ENCODE measurements at regions not wholly inside any gene's neighbourhood (a gene's known extent, or its start where the extent isn't known, plus 50 kb on each side); places are given as distances from the start of the nearest gene placed in this dataset.

DNA sequence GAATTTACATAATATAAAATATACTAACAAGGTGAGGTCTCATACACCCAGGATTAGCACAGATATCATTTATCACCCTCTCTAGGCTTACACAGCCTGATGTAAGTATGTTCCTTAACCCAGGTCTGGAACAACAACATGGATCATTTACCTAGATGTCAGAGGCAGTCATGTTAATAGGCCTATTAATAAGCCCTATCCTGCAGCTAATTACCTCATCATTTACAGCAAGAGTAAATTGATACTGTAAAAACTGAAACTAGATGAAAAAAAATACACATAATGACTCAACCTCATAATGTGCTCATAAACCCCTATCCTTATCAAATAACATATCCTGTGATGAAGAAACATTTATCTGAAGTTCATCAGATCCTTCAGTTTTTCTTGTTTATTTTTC lies 334.3 kb upstream of the MANEA start:
- Histone ChIP-seq H3K27ac (ENCODE audit: low read length) (no peak overlapping the region), H3K9ac (ENCODE audit: low read length) (no peak overlapping the region), H2AFZ (ENCODE audit: low read depth, low read length) (no peak overlapping the region), H3K36me3 (replicated peaks; ENCODE audit: low read depth, low read length) (no peaks in the 10 kb centered on the region), H3K4me1 (ENCODE audit: low read length) (no peaks in the 10 kb centered on the region), H3K79me2 (ENCODE audit: low read length) (no peaks in the 10 kb centered on the region), H3K4me2 (ENCODE audit: low read length) (no peak overlapping the region), H3K27me3 (ENCODE audit: low read depth, low read length) (no peaks in the 10 kb centered on the region), H4K20me1 (ENCODE audit: insufficient read depth, low read length) (no peaks in the 10 kb centered on the region), H3K4me3 (ENCODE audit: low read length) (no peak overlapping the region), H3K9me3 (ENCODE audit: insufficient read depth, low read length) (no peaks in the 10 kb centered on the region)
- no peak for TF ChIP-seq EZH2phosphoT487 (IDR thresholded peaks at IDR 0.05; ENCODE audit: low read depth)
- TF ChIP-seq, protein P1, sequence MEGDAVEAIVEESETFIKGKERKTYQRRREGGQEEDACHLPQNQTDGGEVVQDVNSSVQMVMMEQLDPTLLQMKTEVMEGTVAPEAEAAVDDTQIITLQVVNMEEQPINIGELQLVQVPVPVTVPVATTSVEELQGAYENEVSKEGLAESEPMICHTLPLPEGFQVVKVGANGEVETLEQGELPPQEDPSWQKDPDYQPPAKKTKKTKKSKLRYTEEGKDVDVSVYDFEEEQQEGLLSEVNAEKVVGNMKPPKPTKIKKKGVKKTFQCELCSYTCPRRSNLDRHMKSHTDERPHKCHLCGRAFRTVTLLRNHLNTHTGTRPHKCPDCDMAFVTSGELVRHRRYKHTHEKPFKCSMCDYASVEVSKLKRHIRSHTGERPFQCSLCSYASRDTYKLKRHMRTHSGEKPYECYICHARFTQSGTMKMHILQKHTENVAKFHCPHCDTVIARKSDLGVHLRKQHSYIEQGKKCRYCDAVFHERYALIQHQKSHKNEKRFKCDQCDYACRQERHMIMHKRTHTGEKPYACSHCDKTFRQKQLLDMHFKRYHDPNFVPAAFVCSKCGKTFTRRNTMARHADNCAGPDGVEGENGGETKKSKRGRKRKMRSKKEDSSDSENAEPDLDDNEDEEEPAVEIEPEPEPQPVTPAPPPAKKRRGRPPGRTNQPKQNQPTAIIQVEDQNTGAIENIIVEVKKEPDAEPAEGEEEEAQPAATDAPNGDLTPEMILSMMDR (IDR thresholded peaks at IDR 0.05; ENCODE audit: low read depth, low read length): no peak

DNA sequence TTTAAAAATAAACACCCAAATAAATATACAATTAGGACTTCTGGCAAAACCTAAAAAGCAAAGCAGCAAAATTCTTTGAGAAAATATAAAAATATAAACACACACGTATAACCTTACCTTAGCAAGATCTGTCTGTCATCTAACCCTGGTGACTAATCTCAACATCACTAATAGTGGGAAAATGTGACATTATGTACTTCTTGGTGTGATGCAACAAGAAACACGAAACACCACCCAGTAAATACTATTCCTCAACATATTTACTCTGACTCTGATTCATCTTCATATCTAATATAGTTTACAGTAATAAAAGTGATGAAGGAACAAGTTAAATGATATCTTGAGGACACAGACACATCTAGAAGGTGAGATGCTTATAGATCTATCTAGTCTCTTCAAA lies 332.6 kb upstream of the MANEA start:
- Histone ChIP-seq H3K79me2 (ENCODE audit: low read length) (no peaks in the 10 kb centered on the region), H3K36me3 (replicated peaks; ENCODE audit: low read depth, low read length) (no peaks in the 10 kb centered on the region), H3K4me1 (ENCODE audit: low read length) (no peaks in the 10 kb centered on the region), H4K20me1 (ENCODE audit: insufficient read depth, low read length) (no peaks in the 10 kb centered on the region), H3K27ac (ENCODE audit: low read length) (no peak overlapping the region), H3K9ac (ENCODE audit: low read length) (no peak overlapping the region), H3K9me3 (ENCODE audit: insufficient read depth, low read length) (no peaks in the 10 kb centered on the region), H3K4me2 (ENCODE audit: low read length) (no peak overlapping the region), H3K4me3 (ENCODE audit: low read length) (no peak overlapping the region), H3K27me3 (ENCODE audit: low read depth, low read length) (no peaks in the 10 kb centered on the region), H2AFZ (ENCODE audit: low read depth, low read length) (no peak overlapping the region)
- no peak for TF ChIP-seq EZH2phosphoT487 (IDR thresholded peaks at IDR 0.05; ENCODE audit: low read depth)
- TF ChIP-seq, protein P1 (IDR thresholded peaks at IDR 0.05; ENCODE audit: low read depth, low read length): no peak

DNA sequence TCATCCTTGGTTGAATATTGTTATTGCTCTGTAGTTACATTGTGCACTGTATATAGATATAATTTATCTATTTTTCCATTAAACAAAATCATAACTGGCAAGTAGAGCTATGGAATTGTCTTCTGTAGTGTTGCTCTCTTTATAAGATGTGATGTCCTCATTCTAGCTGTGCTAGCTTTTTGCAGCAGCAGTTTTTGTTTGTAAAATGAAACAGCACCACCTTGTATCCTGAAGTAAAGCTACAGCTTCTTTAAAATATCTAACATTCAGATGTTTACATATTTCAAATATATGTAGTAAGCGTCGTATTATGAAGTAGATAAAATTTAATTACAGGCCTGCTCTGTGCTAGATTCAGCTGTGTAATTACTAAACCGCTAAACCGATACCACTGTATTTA lies 328.8 kb upstream of the MANEA start:
- TF ChIP-seq, protein P1 (IDR thresholded peaks at IDR 0.05; ENCODE audit: low read depth, low read length): no peak
- no peak for TF ChIP-seq EZH2phosphoT487 (IDR thresholded peaks at IDR 0.05; ENCODE audit: low read depth)
- Histone ChIP-seq H2AFZ (ENCODE audit: low read depth, low read length) (no peak overlapping the region), H3K9ac (ENCODE audit: low read length) (no peak overlapping the region)

DNA sequence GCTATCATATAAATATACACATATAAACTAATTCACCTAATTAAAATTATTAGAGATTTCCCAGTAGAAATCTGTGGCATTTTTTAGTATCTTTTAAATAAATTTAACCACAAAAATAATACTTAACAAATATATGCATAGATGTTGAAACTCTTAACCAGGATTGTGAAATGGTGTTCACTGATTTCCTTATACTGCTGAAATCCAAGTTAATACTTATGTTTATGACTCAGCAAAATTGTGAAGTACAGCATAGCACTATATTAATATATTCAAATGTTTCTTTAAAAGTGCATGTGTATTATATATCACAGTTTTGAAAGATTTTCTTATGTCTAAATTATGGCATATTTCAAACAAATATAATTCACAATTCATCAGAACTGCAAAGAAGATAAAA lies 328.2 kb upstream of the MANEA start:
- Histone ChIP-seq H3K4me2 (ENCODE audit: low read length) (no peak overlapping the region), H3K9ac (ENCODE audit: low read length) (no peak overlapping the region), H3K27me3 (ENCODE audit: low read depth, low read length) (no peaks in the 10 kb centered on the region), H3K9me3 (ENCODE audit: insufficient read depth, low read length) (no peaks in the 10 kb centered on the region), H3K27ac (ENCODE audit: low read length) (no peak overlapping the region), H3K4me3 (ENCODE audit: low read length) (no peak overlapping the region), H2AFZ (ENCODE audit: low read depth, low read length) (no peak overlapping the region), H3K36me3 (replicated peaks; ENCODE audit: low read depth, low read length) (no peaks in the 10 kb centered on the region), H3K79me2 (ENCODE audit: low read length) (no peaks in the 10 kb centered on the region), H3K4me1 (ENCODE audit: low read length) (no peaks in the 10 kb centered on the region), H4K20me1 (ENCODE audit: insufficient read depth, low read length) (no peaks in the 10 kb centered on the region)
- TF ChIP-seq, protein P1 (IDR thresholded peaks at IDR 0.05; ENCODE audit: low read depth, low read length): no peak
- no peak for TF ChIP-seq EZH2phosphoT487 (IDR thresholded peaks at IDR 0.05; ENCODE audit: low read depth)

More for the DNA sequence above, 328.8 kb upstream of the MANEA start:
- no peaks in the 10 kb centered on the region for H3K36me3 ChIP-seq (replicated peaks; ENCODE audit: low read depth, low read length)
- no peaks in the 10 kb centered on the region for H3K4me1 ChIP-seq (ENCODE audit: low read length)
- no peaks in the 10 kb centered on the region for H3K9me3 ChIP-seq (ENCODE audit: insufficient read depth, low read length)
- no peaks in the 10 kb centered on the region for H3K27me3 ChIP-seq (ENCODE audit: low read depth, low read length)
- H3K27ac ChIP-seq (ENCODE audit: low read length): no peak overlapping the region
- H3K4me2 ChIP-seq (ENCODE audit: low read length): no peak overlapping the region
- no peak overlapping the region for H3K4me3 ChIP-seq (ENCODE audit: low read length)
- no peaks in the 10 kb centered on the region for H4K20me1 ChIP-seq (ENCODE audit: insufficient read depth, low read length)
- no peaks in the 10 kb centered on the region for H3K79me2 ChIP-seq (ENCODE audit: low read length)
